ENCODE measurements at regions not wholly inside any gene's neighbourhood (a gene's known extent, or its start where the extent isn't known, plus 50 kb on each side); places are given as distances from the start of the nearest gene placed in this dataset.

- TF ChIP-seq CTCF (IDR thresholded peaks at IDR 0.05) (no peak), EZH2 (IDR thresholded peaks at IDR 0.05; ENCODE audit: borderline replicate concordance, insufficient read depth, low read depth, low read length, poor library complexity, severe bottlenecking) (no peak)
Observed at GRCh38 chr12:127133675-127134335, 1133.2 kb upstream of the TMEM132C start.

All from B cell (primary cell).